Omental fat pad (tissue), 3 donors: ENCODE measurements at regions not wholly inside any gene's neighbourhood (a gene's known extent, or its start where the extent isn't known, plus 50 kb on each side); places are given as distances from the start of the nearest gene placed in this dataset.

Experiments used
- ATAC-seq: fragments of 150-250 bp; one replicate; pipeline ENCODE4 v1.9.1; 2016; ENCODE audit warnings: mild to moderate bottlenecking, moderate library complexity; ENCODE audit not compliant: low FRiP score
- DNase-seq: peaks from one replicate; pipeline ENCODE4 v3.0.0-alpha.2; 2019; ENCODE audit warnings: low spot score
- CTCF ChIP-seq, 3 donors: fragments of 450-650 bp; IDR thresholded peaks; one replicate each; pipeline ENCODE4 v1.5.1; 2016 to 2017; ENCODE audit warnings: antibody characterized with exemption in 3 of 3, mild to moderate bottlenecking in 3 of 3, moderate library complexity in 2 of 3

GRCh38 chr16:81185416-81185815 is 53.1 kb upstream of the BCO1 start:
- no peak for TF ChIP-seq CTCF (IDR thresholded peaks at IDR 0.05)
- ATAC-seq (no peak), DNase-seq (no peak)

- ATAC-seq = peak; percentile 92
- no peak for TF ChIP-seq CTCF (IDR thresholded peaks at IDR 0.05)
- DNase-seq = peak; percentile 77
Observed at GRCh38 chr16:81181013-81181720, 57.3 kb upstream of the BCO1 start.

- no peak for TF ChIP-seq CTCF (IDR thresholded peaks at IDR 0.05)
Observed at GRCh38 chr16:81180578-81180977, 57.9 kb upstream of the BCO1 start.

GRCh38 chr16:81179219-81179618 is 59.3 kb upstream of the BCO1 start:
- no peak for ATAC-seq
- TF ChIP-seq CTCF (IDR thresholded peaks at IDR 0.05) = no peak
- DNase-seq = no peak

More at GRCh38 chr16:81180578-81180977, 57.9 kb upstream of the BCO1 start:
- DNase-seq = no peak
- no peak for ATAC-seq

- DNase-seq = no peak
- ATAC-seq = peak; percentile 47
- TF ChIP-seq CTCF (IDR thresholded peaks at IDR 0.05) = no peak
Observed at GRCh38 chr16:81175325-81175891, 63.1 kb upstream of the BCO1 start.

GRCh38 chr16:81174644-81175324 is 63.7 kb upstream of the BCO1 start:
- no peak for TF ChIP-seq CTCF (IDR thresholded peaks at IDR 0.05)
- DNase-seq (no peak), ATAC-seq (no peak)
